Transverse colon (tissue), 4 donors: ENCODE measurements at regions not wholly inside any gene's neighbourhood (a gene's known extent, or its start where the extent isn't known, plus 50 kb on each side); places are given as distances from the start of the nearest gene placed in this dataset.

Experiments used
- POLR2A ChIP-seq: fragments of 450-650 bp; IDR thresholded peaks from one replicate; pipeline ENCODE4 v1.6.1; 2016; ENCODE audit warnings: antibody characterized with exemption, mild to moderate bottlenecking, moderate library complexity
- POLR2AphosphoS5 ChIP-seq, 3 donors: sonication (generic); formaldehyde crosslinking; IDR thresholded peaks; one replicate each; pipeline ENCODE4 v1.6.1; 2016; ENCODE audit warnings: antibody characterized with exemption in 3 of 3
- TF ChIP-seq, protein P1 (sequence below), 5 experiments: fragments of 200-600 bp in 3 of 5; fragments of 450-650 bp in 2 of 5; sonication (generic) in 3 of 5; IDR thresholded peaks; 1 replicate in 2 of 5; 2 replicates in 3 of 5; pipeline ENCODE4 v1.5.1; 2016 to 2017; ENCODE audit warnings: antibody characterized with exemption in 5 of 5, inconsistent platforms in 3 of 5, mild to moderate bottlenecking in 2 of 5, moderate library complexity in 1 of 5

GRCh38 chr3:181851063-181851462 is 139.3 kb downstream of the SOX2 start:
- no peak for TF ChIP-seq POLR2AphosphoS5 (IDR thresholded peaks at IDR 0.05)
- no peak for TF ChIP-seq POLR2A
- TF ChIP-seq, protein P1, sequence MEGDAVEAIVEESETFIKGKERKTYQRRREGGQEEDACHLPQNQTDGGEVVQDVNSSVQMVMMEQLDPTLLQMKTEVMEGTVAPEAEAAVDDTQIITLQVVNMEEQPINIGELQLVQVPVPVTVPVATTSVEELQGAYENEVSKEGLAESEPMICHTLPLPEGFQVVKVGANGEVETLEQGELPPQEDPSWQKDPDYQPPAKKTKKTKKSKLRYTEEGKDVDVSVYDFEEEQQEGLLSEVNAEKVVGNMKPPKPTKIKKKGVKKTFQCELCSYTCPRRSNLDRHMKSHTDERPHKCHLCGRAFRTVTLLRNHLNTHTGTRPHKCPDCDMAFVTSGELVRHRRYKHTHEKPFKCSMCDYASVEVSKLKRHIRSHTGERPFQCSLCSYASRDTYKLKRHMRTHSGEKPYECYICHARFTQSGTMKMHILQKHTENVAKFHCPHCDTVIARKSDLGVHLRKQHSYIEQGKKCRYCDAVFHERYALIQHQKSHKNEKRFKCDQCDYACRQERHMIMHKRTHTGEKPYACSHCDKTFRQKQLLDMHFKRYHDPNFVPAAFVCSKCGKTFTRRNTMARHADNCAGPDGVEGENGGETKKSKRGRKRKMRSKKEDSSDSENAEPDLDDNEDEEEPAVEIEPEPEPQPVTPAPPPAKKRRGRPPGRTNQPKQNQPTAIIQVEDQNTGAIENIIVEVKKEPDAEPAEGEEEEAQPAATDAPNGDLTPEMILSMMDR (IDR thresholded peaks at IDR 0.05): no peak
